ES-I3 (cell line): ENCODE measurements at regions not wholly inside any gene's neighbourhood (a gene's known extent, or its start where the extent isn't known, plus 50 kb on each side); places are given as distances from the start of the nearest gene placed in this dataset.
"Not testable (repeated sequence)": the region's sequence is repeated elsewhere in the genome, so short reads cannot be mapped to it uniquely, and the experiment has no call there.

Experiments
- H3K36me3 ChIP-seq: 2 replicates; pipeline ENCODE4 v1.6.1; 2013; ENCODE audit warnings: mild to moderate bottlenecking, low read length, control low read depth, moderate library complexity; ENCODE audit not compliant: insufficient read depth
- H3K4me1 ChIP-seq: 2 replicates; pipeline ENCODE4 v1.6.1; 2013; ENCODE audit warnings: mild to moderate bottlenecking, control low read depth, low read length; ENCODE audit not compliant: insufficient read depth
- H3K9ac ChIP-seq: 2 replicates; pipeline ENCODE4 v1.6.1; 2013; ENCODE audit warnings: low read depth, mild to moderate bottlenecking, low read length, moderate library complexity
- H3K9me3 ChIP-seq: 2 replicates; pipeline ENCODE4 v1.6.1; 2013; ENCODE audit warnings: mild to moderate bottlenecking, low read length, moderate library complexity; ENCODE audit not compliant: control insufficient read depth, insufficient read depth

DNA sequence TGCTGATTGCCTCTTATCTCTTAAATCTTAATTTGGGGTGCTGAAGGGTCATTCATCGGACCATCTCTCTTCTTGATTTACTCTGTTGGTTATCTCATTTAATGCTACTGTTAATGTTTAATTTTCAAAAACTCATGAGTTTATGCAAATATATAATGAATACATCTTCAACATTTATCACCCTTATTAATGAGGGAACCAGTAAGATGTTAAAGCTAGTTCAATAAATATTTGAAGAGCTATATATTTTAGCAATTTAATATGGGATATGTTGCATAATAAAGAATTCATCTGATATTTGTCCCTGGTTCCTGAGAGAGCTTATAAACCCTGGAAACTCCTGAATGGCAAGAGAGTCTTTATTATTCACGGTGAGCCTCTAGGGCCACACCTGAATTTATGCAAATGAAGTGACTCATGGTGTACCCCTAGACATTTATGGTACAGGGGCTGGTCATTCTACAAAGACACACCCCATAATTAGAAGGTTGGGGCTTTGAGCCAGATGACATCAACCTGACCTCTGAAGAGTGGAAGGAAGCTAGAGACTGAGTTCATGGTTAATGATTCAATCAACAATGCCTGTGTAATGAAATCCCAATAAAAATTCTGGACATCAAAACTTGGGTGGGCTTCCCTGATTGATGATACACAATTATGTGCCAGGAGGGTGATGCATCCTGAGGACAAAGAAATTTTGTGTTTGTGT lies 339.5 kb upstream of the ZNF608 start:
- Histone ChIP-seq H3K36me3 (no peaks in the 10 kb centered on the region), H3K4me1 (no peaks in the 10 kb centered on the region), H3K9me3 (peaks cover 5% of the 10 kb centered on the region; the same call in 1 of the 2 replicates), H3K9ac (no peak overlapping the region)

DNA sequence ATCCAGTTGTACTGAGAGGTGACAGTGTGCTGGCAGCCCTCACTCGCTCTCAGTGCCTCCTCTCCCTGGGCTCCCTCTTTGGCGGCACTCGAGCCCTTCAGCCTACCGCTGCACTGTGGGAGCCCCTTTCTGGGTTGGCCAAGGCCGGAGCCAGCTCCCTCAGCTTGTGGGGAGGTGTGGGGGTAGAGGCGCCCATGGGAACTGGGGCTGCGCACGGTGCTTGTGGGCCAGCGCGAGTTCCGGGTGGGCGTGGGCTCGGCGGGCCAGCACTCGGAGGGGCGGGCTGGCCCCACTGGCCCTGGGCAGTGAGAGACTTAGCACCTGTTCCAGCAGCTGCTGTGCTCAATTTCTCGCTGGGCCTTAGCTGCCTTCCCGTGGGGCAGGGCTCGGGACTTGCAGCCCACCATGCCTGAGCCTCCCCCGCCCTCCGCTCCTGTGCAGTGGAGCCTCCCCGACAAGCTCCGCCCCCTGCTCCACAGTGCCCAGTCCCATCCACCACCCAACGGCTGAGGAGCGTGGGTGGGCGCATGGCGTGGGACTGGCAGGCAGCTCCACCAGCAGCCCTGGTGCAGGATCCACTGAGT lies 342.2 kb upstream of the ZNF608 start:
- Histone ChIP-seq H3K36me3 (no peaks in the 10 kb centered on the region), H3K9ac (no peak overlapping the region), H3K4me1 (no peaks in the 10 kb centered on the region), H3K9me3 (peaks cover 5% of the 10 kb centered on the region; the same call in 1 of the 2 replicates)

DNA sequence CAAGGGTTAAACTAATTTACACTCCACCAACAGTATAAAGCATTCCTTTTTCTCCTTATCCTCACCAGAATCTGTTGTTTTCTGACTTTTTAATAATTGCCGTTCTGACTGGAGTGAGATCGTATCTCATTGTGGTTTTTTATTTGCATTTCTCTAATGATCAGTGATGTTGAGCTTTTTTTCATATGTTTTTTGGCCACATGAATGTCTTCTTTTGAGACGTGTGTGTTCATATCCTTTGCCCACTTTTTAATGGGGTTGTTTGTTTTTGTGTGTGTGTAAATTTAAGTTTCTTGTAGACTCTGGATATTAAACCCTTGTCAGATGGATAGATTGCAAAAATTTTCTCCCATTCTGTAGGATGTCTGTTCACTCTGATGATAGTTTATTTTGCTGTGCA lies 345.7 kb upstream of the ZNF608 start:
- not testable (repeated sequence) for H3K9ac ChIP-seq, H3K36me3 ChIP-seq, H3K4me1 ChIP-seq, H3K9me3 ChIP-seq

DNA sequence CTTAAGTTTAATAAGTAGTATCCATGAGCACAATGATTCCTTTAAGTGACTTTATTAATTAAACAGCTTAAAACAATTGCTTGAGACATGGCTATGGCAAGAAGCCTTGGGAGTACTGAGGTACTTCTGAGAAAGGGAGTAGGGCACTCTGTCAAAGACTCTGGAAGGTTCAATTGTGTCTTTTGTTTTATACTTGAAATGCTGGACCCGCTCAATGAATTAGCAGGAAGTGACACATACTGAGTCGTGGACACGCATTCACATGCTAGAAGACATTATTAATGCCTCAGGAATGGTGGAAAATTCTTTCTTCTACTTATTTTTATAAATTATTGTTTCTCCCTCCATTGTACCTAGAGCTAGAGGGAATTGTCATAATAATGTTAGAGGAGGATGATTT lies 347.3 kb upstream of the ZNF608 start:
- no peak overlapping the region for H3K9ac ChIP-seq
- H3K9me3 ChIP-seq: peaks cover 3% of the 10 kb centered on the region; the same call in 1 of the 2 replicates
- H3K4me1 ChIP-seq: 0 out of 2 replicates have a peak, but pooled peaks cover 5% of the 10 kb centered on the region
- H3K36me3 ChIP-seq: no peaks in the 10 kb centered on the region

DNA sequence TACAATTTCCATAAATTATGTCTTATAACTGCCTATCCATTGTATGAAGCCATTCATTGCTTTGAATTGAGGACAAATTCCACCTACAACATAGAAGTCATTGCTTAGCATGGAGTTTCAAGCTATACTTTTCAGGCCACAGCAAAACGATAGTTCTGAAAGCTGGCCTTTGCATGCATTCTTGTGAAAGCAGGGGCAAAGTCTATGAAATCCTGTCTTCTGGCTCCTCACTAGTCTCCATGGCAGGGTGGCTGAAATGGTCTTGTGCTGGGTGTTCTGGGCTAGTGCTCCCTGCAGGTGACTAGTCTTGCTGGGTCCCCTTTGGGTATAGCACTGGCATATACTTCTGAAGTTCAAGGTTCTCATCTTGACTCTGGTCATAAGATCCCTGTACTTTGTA lies 353.9 kb upstream of the ZNF608 start:
- Histone ChIP-seq H3K9me3 (peaks cover 3% of the 10 kb centered on the region; the same call in 1 of the 2 replicates), H3K36me3 (no peaks in the 10 kb centered on the region), H3K9ac (no peak overlapping the region), H3K4me1 (no peaks in the 10 kb centered on the region)

DNA sequence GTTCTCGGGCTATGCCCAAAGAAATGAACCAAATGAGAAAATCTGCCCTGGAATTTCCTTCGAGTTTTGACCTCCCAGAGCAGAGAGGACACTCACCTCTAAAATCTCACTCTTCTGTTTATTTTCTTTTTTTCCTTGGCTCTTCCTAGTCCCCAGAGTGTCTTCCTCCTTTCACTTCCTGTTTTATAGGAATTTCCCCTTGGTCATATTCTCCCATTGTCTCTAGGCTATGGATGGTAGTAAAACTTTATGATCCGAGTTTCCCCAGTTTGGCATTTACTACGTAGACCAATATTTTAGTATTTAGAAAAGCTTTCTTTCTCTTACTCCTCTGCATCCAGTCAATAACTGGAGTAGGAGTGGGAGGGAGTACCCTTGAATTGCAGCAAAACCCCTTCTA lies 354.5 kb upstream of the ZNF608 start:
- Histone ChIP-seq H3K9ac (no peak overlapping the region), H3K4me1 (no peaks in the 10 kb centered on the region), H3K9me3 (peaks cover 3% of the 10 kb centered on the region; the same call in 1 of the 2 replicates), H3K36me3 (no peaks in the 10 kb centered on the region)

DNA sequence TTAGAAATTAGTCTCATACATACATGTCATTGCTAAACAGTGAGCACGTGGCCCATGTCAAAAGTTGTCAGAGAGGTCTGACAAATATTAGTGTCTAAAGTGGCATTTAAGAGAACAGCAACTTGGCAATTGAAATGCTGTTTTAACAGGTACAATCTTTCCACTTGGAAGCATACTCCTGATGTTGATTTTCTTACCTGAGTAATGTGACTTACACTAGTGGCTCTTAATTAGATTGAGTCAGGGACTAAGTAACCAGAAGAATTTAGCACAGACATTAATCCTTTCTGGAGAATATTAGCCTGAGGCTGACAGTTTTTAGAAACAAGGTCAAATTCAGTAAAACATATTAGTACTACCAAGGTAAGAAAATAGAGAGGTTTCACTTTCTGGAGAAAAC lies 357.0 kb upstream of the ZNF608 start:
- Histone ChIP-seq H3K9ac (no peak overlapping the region), H3K4me1 (no peaks in the 10 kb centered on the region), H3K36me3 (no peaks in the 10 kb centered on the region), H3K9me3 (no peaks in the 10 kb centered on the region)

DNA sequence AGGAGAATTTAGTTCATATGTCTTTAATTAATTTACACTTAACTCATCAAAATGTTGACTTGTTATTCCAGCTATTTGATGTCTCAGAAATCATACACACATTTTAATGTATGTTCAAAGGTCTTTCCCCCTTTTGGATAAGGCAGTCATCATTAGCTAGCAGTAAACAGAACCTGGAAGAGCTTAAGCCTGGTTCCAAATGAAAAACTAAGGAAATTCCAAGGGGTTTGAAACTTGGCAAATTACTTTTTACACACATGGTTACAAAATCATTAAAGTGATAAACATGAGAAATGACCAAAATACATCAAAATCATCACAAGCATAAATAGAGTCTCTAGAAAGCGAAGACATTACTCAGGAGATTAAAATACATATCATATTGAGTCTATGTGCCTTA lies 359.8 kb upstream of the ZNF608 start:
- Histone ChIP-seq H3K9me3 (no peaks in the 10 kb centered on the region), H3K9ac (no peak overlapping the region), H3K4me1 (no peaks in the 10 kb centered on the region), H3K36me3 (no peaks in the 10 kb centered on the region)

DNA sequence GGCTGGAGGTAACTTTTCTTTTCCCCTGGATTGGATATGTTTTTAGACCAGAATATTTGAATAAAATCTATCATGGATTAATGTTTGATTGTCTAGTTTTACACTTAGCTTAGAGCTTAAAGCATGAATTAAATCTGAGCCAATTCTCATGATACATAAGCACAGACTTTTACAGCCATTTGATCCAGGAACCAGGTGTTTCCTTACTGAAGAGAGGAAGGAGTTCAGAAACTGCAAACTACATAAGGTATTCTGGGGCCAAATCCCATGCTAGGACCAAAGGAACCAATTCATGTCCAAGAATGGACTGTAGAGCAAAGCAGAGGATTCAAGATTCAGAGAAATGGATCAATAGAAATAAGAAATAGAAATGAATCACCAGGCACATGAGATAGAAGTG lies 360.4 kb upstream of the ZNF608 start:
- H3K9ac ChIP-seq: no peak overlapping the region
- H3K4me1 ChIP-seq: no peaks in the 10 kb centered on the region
- no peaks in the 10 kb centered on the region for H3K36me3 ChIP-seq
- no peaks in the 10 kb centered on the region for H3K9me3 ChIP-seq

DNA sequence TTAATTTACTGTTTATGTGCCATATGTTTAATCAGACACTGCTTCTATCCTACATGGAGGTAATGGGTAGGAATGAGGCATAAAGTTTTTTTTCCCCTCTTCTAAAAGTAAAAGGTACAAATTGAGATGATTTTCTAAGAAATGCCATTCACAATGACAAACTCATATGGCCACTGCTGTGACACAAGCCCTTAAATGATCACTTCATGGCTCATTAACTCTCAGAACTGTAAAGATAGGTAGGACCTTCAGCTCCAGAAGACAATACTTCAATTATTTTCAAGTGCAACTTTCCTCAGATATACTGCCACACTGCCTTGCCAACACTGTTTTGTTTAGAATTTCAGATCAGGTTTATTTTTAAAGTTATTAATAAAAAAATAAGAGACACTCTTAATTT lies 362.9 kb upstream of the ZNF608 start:
- Histone ChIP-seq H3K36me3 (no peaks in the 10 kb centered on the region), H3K4me1 (no peaks in the 10 kb centered on the region), H3K9ac (no peak overlapping the region), H3K9me3 (no peaks in the 10 kb centered on the region)

DNA sequence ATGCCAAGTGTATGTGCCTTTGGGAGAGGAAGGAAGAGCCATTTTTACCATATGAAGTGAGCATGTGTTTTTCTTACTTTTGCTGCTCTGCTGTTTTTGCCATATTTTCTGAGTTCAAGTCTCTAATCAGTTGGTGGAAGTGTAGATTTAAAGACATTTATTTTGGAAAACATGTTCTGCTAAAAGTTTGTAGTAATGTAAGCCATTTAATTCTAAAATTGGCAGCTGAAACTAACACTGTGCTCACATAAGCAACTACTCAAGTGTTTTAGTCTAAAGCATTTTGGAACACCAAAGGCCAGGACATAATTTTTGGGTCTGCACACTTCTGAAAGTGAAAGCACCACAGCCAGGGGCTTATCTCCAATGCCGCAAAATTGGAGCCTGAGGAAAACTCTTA lies 363.4 kb upstream of the ZNF608 start:
- H3K9me3 ChIP-seq: no peaks in the 10 kb centered on the region
- no peak overlapping the region for H3K9ac ChIP-seq
- no peaks in the 10 kb centered on the region for H3K36me3 ChIP-seq
- no peaks in the 10 kb centered on the region for H3K4me1 ChIP-seq

DNA sequence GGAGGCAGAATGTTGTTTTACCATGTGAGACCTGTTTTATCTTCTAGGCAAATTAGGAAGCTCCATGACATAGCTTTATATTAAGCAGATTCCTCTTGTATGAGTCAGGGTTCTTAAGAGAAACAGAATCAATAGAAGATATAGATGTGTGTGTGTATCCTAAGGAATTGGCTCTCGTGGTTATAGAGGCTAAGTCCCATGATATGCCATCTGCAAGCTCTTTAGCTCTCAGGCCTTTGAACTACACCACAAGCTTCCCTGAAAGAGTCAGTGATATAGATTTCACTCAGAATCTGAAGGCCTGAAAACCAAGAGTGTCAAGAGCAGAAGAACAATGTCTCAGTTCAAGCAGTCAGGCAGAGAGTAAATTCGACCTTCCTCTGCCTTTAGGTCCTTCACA lies 365.8 kb upstream of the ZNF608 start:
- H3K9ac ChIP-seq: no peak overlapping the region
- H3K9me3 ChIP-seq: no peaks in the 10 kb centered on the region
- no peaks in the 10 kb centered on the region for H3K4me1 ChIP-seq
- H3K36me3 ChIP-seq: no peaks in the 10 kb centered on the region

DNA sequence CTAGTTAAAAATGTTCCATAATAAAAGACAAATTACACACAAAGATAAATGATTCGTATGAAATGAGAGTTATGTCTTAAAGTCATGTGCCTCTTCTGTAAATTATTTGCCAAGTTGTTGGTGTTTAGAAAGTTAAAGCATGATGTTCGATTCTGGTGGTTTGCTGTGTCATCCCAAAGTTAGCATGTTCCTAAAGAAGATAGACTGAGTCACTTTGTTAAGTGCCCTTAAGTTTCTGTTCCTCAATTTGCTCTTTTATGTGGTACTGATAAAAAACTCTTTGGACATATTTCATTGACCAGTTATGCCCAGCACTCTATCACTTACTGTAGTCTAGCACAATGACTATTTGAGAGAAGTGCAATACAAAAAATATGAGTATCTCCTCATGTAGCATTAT lies 366.9 kb upstream of the ZNF608 start:
- Histone ChIP-seq H3K9ac (no peak overlapping the region), H3K9me3 (no peaks in the 10 kb centered on the region), H3K36me3 (no peaks in the 10 kb centered on the region), H3K4me1 (no peaks in the 10 kb centered on the region)

DNA sequence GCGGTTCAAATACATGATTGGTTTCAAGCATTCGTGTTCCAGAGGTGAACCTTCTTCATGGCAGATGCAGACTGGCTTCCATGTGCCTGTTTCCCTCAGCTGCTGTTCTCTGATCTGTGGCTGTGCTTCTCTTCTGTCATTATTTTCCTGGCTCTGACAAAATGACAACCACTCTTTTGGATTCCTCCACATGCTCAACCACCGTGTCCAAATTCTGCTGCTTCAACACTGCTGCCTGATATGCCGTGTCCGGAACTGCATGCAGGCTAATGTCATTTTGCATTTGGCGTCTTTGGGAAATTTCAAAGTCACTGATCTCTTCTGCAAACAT lies 368.7 kb upstream of the ZNF608 start:
- Histone ChIP-seq H3K9me3 (no peaks in the 10 kb centered on the region), H3K36me3 (no peaks in the 10 kb centered on the region), H3K4me1 (peaks cover 8% of the 10 kb centered on the region; the same call in 1 of the 2 replicates), H3K9ac (no peak overlapping the region)

DNA sequence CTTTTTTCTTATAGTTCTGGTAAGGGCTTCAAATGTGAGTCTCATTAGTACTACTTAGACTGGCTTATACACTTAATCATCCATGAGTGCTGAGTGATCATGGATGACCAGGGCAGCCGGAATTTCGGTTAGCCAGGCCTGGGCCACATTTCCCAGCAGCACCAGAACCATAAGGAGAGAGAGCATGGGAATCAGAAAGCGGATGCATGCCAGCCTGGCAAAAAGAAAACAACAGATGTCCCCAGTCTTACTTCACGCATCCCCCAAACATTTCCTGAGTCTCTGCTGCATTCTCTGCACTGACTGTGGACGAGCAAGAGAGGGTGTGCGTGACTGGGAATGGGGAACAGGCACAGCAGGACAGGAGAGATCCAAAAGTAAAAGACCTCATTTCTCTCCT lies 371.1 kb upstream of the ZNF608 start:
- Histone ChIP-seq H3K36me3 (no peaks in the 10 kb centered on the region), H3K9ac (no peak overlapping the region), H3K9me3 (no peaks in the 10 kb centered on the region), H3K4me1 (peaks cover 11% of the 10 kb centered on the region; the same call in 1 of the 2 replicates)
